Endodermal cell (in vitro differentiated cells): ENCODE measurements at regions not wholly inside any gene's neighbourhood (a gene's known extent, or its start where the extent isn't known, plus 50 kb on each side); places are given as distances from the start of the nearest gene placed in this dataset.

ENCODE experiments used
- DNase-seq: peaks from one replicate; pipeline ENCODE4 v3.0.0-alpha.2; 2017
- H3K27ac ChIP-seq: 2 replicates; pipeline ENCODE4 v1.5.1; 2013; ENCODE audit warnings: mild to moderate bottlenecking, low read depth, low read length, moderate library complexity
- H3K27me3 ChIP-seq: 2 replicates; pipeline ENCODE4 v1.6.1; 2013; ENCODE audit warnings: mild to moderate bottlenecking, low read length, moderate library complexity; ENCODE audit not compliant: insufficient read depth, control insufficient read depth, poor library complexity, severe bottlenecking
- H3K36me3 ChIP-seq: 2 replicates; pipeline ENCODE4 v1.7.0; 2013; ENCODE audit warnings: mild to moderate bottlenecking, low read length, moderate library complexity; ENCODE audit not compliant: control insufficient read depth, insufficient read depth
- H3K4me1 ChIP-seq: one replicate; pipeline ENCODE4 v1.7.0; 2013; ENCODE audit warnings: low read length; ENCODE audit not compliant: control insufficient read depth, insufficient read depth
- H3K4me3 ChIP-seq: 2 replicates; pipeline ENCODE4 v1.5.1; 2013; ENCODE audit warnings: mild to moderate bottlenecking, low read length, moderate library complexity
- H3K9ac ChIP-seq: 2 replicates; pipeline ENCODE4 v1.6.1; 2013; ENCODE audit warnings: mild to moderate bottlenecking, low read length, moderate library complexity; ENCODE audit not compliant: poor library complexity, severe bottlenecking; ENCODE audit errors: extremely low read depth
- H3K9me3 ChIP-seq: 2 replicates; pipeline ENCODE4 v1.6.1; 2013; ENCODE audit warnings: mild to moderate bottlenecking, low read length, moderate library complexity; ENCODE audit not compliant: control insufficient read depth
- H3K27ac Mint-ChIP-seq: 2 replicates; pipeline ENCODE4 v1.8.0; 2020; ENCODE audit warnings: mixed read lengths
- H3K27me3 Mint-ChIP-seq: 2 replicates; pipeline ENCODE4 v1.8.0; 2021; ENCODE audit warnings: mild to moderate bottlenecking, mixed read lengths; ENCODE audit not compliant: insufficient read depth
- H3K36me3 Mint-ChIP-seq: 2 replicates; pipeline ENCODE4 v1.8.0; 2020; ENCODE audit warnings: low read depth, mixed read lengths
- H3K4me1 Mint-ChIP-seq: 2 replicates; pipeline ENCODE4 v1.8.0; 2020; ENCODE audit warnings: mixed read lengths
- H3K4me3 Mint-ChIP-seq: 2 replicates; pipeline ENCODE4 v1.8.0; 2020; ENCODE audit warnings: mild to moderate bottlenecking, moderate library complexity, mixed read lengths
- H3K9me3 Mint-ChIP-seq: 2 replicates; pipeline ENCODE4 v1.8.0; 2020; ENCODE audit warnings: mild to moderate bottlenecking, mixed read lengths
- CTCF ChIP-seq: fragments of 200-600 bp; sonication (generic); conservative IDR thresholded peaks from 2 replicates; pipeline ENCODE4 v1.5.0; 2021; ENCODE audit warnings: antibody characterized with exemption, mild to moderate bottlenecking
- WGBS, 2 experiments: methylation state at CpG; one replicate each; pipeline versions ENCODE4 v1.1.5 to v1.1.7; 2013; ENCODE audit warnings: missing lambda C conversion rate in 2 of 2, mixed read lengths in 1 of 2; ENCODE audit not compliant: insufficient coverage in 1 of 2, insufficient read length in 1 of 2; 5-methylcytosine and 5-hydroxymethylcytosine counted together

- H3K4me3 Mint-ChIP-seq = no peak overlapping the region
- Histone ChIP-seq H3K9me3 (no peaks in the 10 kb centered on the region), H3K4me3 (no peak overlapping the region), H3K27me3 (no peaks in the 10 kb centered on the region), H3K9ac (no peak overlapping the region), H3K4me1 (no peaks in the 10 kb centered on the region), H3K27ac (no peak overlapping the region), H3K36me3 (no peaks in the 10 kb centered on the region)
- no peak for DNase-seq
- peaks cover 9% of the 10 kb centered on the region for H3K27me3 Mint-ChIP-seq
- no peak for TF ChIP-seq CTCF
- H3K4me1 Mint-ChIP-seq = no peaks in the 10 kb centered on the region
- H3K27ac Mint-ChIP-seq = no peak overlapping the region
- no peaks in the 10 kb centered on the region for H3K9me3 Mint-ChIP-seq
- H3K36me3 Mint-ChIP-seq = no peaks in the 10 kb centered on the region
These were observed 125.1 kb upstream of the FBXL7 start for GRCh38 chr5:15374886-15375285.

- no peak for TF ChIP-seq CTCF
- no peak overlapping the region for H3K27ac Mint-ChIP-seq
- Histone ChIP-seq H3K4me3 (no peak overlapping the region), H3K4me1 (no peaks in the 10 kb centered on the region), H3K36me3 (no peaks in the 10 kb centered on the region), H3K9ac (no peak overlapping the region), H3K9me3 (no peaks in the 10 kb centered on the region), H3K27ac (no peak overlapping the region), H3K27me3 (no peaks in the 10 kb centered on the region)
- peaks cover under 1% of the 10 kb centered on the region for H3K27me3 Mint-ChIP-seq
- H3K4me3 Mint-ChIP-seq = no peak overlapping the region
- H3K9me3 Mint-ChIP-seq = no peaks in the 10 kb centered on the region
- DNase-seq = no peak
- no peaks in the 10 kb centered on the region for H3K36me3 Mint-ChIP-seq
- no peaks in the 10 kb centered on the region for H3K4me1 Mint-ChIP-seq
These were observed 126.8 kb upstream of the FBXL7 start for GRCh38 chr5:15373151-15373550.

- H3K9me3 ChIP-seq = no peaks in the 10 kb centered on the region
- H3K4me3 Mint-ChIP-seq = no peak overlapping the region
- H3K9me3 Mint-ChIP-seq = no peaks in the 10 kb centered on the region
- H3K27me3 ChIP-seq = no peaks in the 10 kb centered on the region
- H3K4me1 Mint-ChIP-seq = no peaks in the 10 kb centered on the region
- no peaks in the 10 kb centered on the region for H3K36me3 ChIP-seq
- no peak overlapping the region for H3K27ac Mint-ChIP-seq
- H3K4me1 ChIP-seq = no peaks in the 10 kb centered on the region
- H3K36me3 Mint-ChIP-seq = no peaks in the 10 kb centered on the region
- no peak overlapping the region for H3K9ac ChIP-seq
- no peak for TF ChIP-seq CTCF
- DNase-seq = no peak
- H3K27me3 Mint-ChIP-seq = no peaks in the 10 kb centered on the region
- H3K27ac ChIP-seq = no peak overlapping the region
- 87 to 92% methylated on average over 3 of the region's 3 CpGs for WGBS, 2 experiments
- H3K4me3 ChIP-seq = no peak overlapping the region
These were observed 128.8 kb upstream of the FBXL7 start for GRCh38 chr5:15371184-15371583.
